Lower leg skin (tissue), 3 donors: ENCODE measurements at regions not wholly inside any gene's neighbourhood (a gene's known extent, or its start where the extent isn't known, plus 50 kb on each side); places are given as distances from the start of the nearest gene placed in this dataset.

Source experiments
- CTCF ChIP-seq, 3 donors: fragments of 450-650 bp; IDR thresholded peaks; one replicate each; pipeline ENCODE4 v1.5.1; 2016; ENCODE audit warnings: antibody characterized with exemption in 3 of 3, mild to moderate bottlenecking in 3 of 3, moderate library complexity in 2 of 3
- POLR2A ChIP-seq, 2 donors: fragments of 450-650 bp; IDR thresholded peaks; one replicate each; pipeline ENCODE4 v1.6.1; 2016 to 2017; ENCODE audit warnings: antibody characterized with exemption in 2 of 2, mild to moderate bottlenecking in 1 of 2, moderate library complexity in 1 of 2

GRCh38 chr13:44237881-44238421 is 135.7 kb upstream of the SERP2 start:
- TF ChIP-seq CTCF (IDR thresholded peaks at IDR 0.05) (no peak), POLR2A (IDR thresholded peaks at IDR 0.05) (no peak)
